ES-I3 (cell line): ENCODE measurements at regions not wholly inside any gene's neighbourhood (a gene's known extent, or its start where the extent isn't known, plus 50 kb on each side); places are given as distances from the start of the nearest gene placed in this dataset.

Experiments
- H3K36me3 ChIP-seq: 2 replicates; pipeline ENCODE4 v1.6.1; 2013; ENCODE audit warnings: mild to moderate bottlenecking, low read length, control low read depth, moderate library complexity; ENCODE audit not compliant: insufficient read depth
- H3K4me1 ChIP-seq: 2 replicates; pipeline ENCODE4 v1.6.1; 2013; ENCODE audit warnings: mild to moderate bottlenecking, control low read depth, low read length; ENCODE audit not compliant: insufficient read depth
- H3K9ac ChIP-seq: 2 replicates; pipeline ENCODE4 v1.6.1; 2013; ENCODE audit warnings: low read depth, mild to moderate bottlenecking, low read length, moderate library complexity
- H3K9me3 ChIP-seq: 2 replicates; pipeline ENCODE4 v1.6.1; 2013; ENCODE audit warnings: mild to moderate bottlenecking, low read length, moderate library complexity; ENCODE audit not compliant: control insufficient read depth, insufficient read depth

GRCh38 chr10:42938351-42938750 is 138.5 kb upstream of the RET start:
- no peaks in the 10 kb centered on the region; the same call in 1 of the 2 replicates for H3K4me1 ChIP-seq

DNA sequence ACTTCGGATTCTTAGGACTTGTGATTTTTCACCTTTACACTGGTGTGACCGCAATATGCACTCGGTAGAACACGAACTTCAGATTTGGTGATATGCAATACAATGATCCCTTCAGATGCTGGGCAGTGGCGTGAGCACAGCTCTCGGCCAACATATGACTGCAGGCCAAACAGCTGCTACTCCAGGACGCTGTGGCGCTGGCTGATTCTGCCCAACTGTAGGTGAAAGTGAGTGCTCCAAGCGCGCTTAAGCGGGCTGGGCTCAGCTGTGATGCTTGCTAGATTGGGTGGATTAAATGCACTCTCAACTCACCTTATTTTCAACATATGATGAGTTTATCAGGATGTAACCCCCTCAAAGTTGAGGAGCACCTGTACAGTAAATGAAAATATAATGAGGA is 137.6 kb upstream of the RET start:
- Histone ChIP-seq H3K36me3 (no peaks in the 10 kb centered on the region), H3K9me3 (no peaks in the 10 kb centered on the region), H3K4me1 (no peaks in the 10 kb centered on the region; the same call in 1 of the 2 replicates), H3K9ac (no peak overlapping the region)

More at GRCh38 chr10:42938351-42938750, 138.5 kb upstream of the RET start:
- no peaks in the 10 kb centered on the region for H3K36me3 ChIP-seq
- no peak overlapping the region for H3K9ac ChIP-seq
- no peaks in the 10 kb centered on the region for H3K9me3 ChIP-seq

DNA sequence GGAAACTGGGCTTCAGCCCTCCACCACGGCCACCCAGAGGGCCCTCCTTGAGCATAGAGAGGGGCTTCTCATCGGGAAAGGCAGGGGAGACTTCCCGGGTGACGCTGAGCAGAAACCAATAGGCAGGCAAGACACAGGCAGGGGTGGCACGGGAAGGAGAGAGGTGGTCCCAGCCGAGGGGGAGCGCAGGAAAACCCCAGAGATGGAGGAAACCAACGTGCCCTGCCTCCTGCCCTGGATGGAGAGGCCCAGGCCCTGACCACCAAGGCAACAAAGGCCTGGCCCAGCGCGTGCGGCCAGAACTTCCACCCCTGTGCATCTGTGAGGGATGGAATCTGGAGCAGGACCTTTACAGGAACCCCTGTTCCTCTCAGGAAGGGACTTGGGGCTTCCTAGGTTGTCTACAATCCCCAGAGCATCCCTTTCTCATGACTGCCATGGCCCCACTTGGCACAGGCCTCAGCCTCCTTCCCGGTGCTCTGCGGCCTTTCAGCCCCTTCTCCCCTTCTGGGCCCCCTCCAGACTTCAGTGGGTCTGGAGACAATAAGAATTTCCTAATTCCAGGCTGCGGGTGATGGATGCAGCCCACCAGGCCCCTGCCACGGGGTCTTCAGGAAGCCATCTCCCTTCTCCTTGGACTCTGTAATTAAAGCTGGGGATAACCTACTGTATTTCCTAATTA is 137.0 kb upstream of the RET start:
- H3K9me3 ChIP-seq = no peaks in the 10 kb centered on the region
- no peaks in the 10 kb centered on the region for H3K36me3 ChIP-seq
- no peak overlapping the region for H3K9ac ChIP-seq
- no peaks in the 10 kb centered on the region; the same call in 1 of the 2 replicates for H3K4me1 ChIP-seq

DNA sequence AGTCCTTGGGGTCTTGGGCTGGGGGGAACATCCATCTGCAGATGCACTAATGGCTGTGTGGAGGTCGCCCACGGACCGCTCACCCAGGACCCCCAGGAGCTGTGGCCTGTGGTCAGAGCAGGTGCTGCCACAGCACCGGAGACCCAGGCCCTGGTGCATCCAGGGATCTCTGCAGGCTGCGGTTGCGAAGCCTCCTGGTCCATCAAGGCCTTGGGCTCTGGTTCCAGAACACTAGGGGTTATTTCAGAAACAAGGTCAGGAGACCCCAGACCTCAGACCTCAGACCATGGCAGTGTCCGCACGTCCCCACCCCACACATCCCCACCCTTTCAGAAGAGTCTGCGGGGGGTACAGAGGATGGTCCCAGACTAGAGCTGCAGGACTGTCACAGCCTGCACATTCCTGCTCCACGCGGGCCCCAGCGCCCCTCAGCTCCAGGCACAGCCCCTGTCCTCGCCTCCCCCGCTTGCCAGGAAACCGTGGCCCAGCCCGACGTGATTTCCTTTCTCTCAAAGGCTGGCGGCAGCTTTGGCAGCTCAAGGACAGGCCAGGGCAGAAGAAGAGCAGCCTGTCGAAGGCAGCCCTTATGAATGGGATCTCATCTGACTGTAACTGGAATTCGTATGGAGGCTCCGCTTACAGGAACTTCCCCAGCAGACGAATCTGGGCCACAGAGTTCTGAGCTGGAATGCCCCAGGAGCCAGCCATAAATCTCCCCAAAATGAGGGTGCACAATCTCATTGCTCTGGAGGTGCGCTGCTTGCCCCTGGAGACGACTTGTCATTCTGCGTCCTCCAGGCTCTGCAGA is 136.2 kb upstream of the RET start:
- Histone ChIP-seq H3K9ac (no peak overlapping the region), H3K36me3 (no peaks in the 10 kb centered on the region), H3K4me1 (no peaks in the 10 kb centered on the region; the same call in 1 of the 2 replicates)

GRCh38 chr10:42941295-42941644 is 135.6 kb upstream of the RET start:
- H3K4me1 ChIP-seq = no peaks in the 10 kb centered on the region; the same call in 1 of the 2 replicates
- no peaks in the 10 kb centered on the region for H3K9me3 ChIP-seq
- no peaks in the 10 kb centered on the region for H3K36me3 ChIP-seq
- no peak overlapping the region for H3K9ac ChIP-seq

More for the DNA sequence above, 136.2 kb upstream of the RET start:
- no peaks in the 10 kb centered on the region for H3K9me3 ChIP-seq

DNA sequence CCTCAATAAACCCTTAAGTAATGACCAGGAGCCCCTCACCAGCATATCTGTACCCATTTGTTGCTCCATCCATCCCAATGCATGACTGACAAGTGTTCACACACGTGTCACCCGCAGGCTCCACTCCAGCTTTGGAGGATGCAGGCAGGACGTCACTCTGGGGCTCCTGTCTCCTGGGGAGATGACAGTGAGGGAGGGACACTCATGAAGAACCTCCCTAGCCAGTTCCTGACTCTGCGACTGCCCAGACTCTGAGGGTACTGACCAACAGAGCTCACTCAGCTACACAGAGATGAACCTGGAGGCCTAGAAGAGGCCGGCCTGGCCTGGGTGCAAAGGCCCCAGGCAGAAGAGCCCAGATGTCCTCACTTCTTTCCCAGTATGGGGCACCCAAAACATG is 135.1 kb upstream of the RET start:
- no peak overlapping the region for H3K9ac ChIP-seq
- no peaks in the 10 kb centered on the region for H3K9me3 ChIP-seq
- no peaks in the 10 kb centered on the region; the same call in 1 of the 2 replicates for H3K4me1 ChIP-seq
- no peaks in the 10 kb centered on the region for H3K36me3 ChIP-seq

- Histone ChIP-seq H3K9me3 (no peaks in the 10 kb centered on the region), H3K9ac (no peak overlapping the region), H3K4me1 (no peaks in the 10 kb centered on the region; the same call in 1 of the 2 replicates), H3K36me3 (no peaks in the 10 kb centered on the region)
These were observed 134.5 kb upstream of the RET start for GRCh38 chr10:42942279-42942950.

DNA sequence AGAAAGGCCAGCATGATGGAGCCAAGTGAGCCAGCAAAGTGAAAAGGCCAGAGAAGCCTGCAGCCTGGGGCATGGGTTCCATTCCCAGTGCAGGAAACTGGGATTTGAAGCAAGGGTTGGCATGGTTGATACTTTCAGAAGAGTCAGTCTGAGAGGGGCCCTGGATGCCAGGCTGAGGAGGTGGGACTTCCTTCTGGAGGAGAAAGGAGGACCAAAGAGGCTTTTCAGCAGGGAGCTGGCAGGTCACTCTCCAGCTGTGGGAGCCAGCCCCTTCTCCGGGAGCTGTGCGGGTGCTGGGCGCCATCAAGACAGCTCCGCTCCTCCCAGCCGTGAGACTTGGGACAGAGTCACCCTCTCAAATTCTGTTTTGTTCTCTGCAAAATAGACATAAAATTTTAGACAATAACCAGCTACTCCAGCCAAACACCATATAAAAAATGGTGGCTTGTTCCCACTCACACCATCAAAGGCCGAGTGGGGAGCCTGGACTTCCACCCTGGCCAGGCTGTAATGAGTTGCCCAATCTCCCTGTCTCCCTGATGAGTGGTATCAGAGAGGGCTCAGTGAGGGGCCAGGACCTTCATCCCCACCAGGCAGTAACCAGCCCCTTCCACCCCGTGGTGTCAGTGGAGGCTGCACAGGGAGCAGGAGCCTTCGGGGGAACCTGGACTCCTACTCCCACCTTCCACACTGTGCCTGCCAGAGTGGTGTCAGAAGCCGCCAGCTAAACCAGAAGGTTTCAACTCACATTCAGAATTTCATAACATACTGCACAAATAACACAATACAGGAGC is 133.6 kb upstream of the RET start:
- H3K36me3 ChIP-seq = no peaks in the 10 kb centered on the region
- H3K4me1 ChIP-seq = no peaks in the 10 kb centered on the region; the same call in 1 of the 2 replicates
- H3K9me3 ChIP-seq = no peaks in the 10 kb centered on the region
- no peak overlapping the region for H3K9ac ChIP-seq

DNA sequence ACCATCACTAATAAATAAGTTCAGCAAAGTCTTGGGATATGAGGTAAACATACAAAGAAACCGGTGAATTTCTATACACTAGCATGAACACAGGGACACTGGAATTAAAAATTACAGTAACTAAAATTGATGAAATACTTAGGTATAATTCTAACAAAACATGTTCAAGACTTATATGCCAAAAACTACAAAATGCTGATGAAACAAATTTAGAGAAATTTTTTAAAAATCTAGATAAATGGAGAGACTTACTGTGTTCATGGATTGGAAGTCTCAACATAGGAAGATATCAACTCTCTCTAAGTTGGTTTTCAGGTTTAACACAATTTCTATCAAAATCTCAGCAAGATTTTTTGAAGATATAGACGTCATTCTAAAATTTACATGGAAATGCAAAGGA is 128.8 kb upstream of the RET start:
- peaks cover 5% of the 10 kb centered on the region for H3K4me1 ChIP-seq

DNA sequence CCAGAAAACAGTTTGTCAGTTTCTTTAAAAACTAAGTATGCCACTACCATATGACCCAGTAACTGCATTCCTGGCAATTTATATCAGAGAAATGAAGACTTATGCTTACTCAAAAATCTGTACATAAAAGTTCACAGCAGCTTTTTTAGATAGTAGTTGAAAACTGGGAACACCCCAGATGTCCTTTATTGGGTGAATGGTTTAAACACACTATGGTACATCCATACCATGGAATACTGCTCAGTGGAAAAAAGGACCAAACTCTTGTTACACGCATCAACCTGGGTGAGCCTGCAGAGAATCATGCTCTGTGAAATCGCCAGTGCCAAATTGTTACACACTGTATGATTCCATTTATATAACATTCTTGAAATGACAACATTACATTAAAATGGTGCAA is 127.6 kb upstream of the RET start:
- no peaks in the 10 kb centered on the region for H3K36me3 ChIP-seq
- no peaks in the 10 kb centered on the region for H3K9me3 ChIP-seq
- H3K9ac ChIP-seq = no peak overlapping the region
- peaks cover 7% of the 10 kb centered on the region for H3K4me1 ChIP-seq

More for the DNA sequence above, 128.8 kb upstream of the RET start:
- Histone ChIP-seq H3K9ac (no peak overlapping the region), H3K9me3 (no peaks in the 10 kb centered on the region), H3K36me3 (no peaks in the 10 kb centered on the region)

GRCh38 chr10:42950606-42951485 is 126.0 kb upstream of the RET start:
- peaks cover 7% of the 10 kb centered on the region for H3K4me1 ChIP-seq
- no peak overlapping the region; the same call in 1 of the 2 replicates for H3K9ac ChIP-seq
- H3K36me3 ChIP-seq = no peaks in the 10 kb centered on the region
- H3K9me3 ChIP-seq = no peaks in the 10 kb centered on the region

DNA sequence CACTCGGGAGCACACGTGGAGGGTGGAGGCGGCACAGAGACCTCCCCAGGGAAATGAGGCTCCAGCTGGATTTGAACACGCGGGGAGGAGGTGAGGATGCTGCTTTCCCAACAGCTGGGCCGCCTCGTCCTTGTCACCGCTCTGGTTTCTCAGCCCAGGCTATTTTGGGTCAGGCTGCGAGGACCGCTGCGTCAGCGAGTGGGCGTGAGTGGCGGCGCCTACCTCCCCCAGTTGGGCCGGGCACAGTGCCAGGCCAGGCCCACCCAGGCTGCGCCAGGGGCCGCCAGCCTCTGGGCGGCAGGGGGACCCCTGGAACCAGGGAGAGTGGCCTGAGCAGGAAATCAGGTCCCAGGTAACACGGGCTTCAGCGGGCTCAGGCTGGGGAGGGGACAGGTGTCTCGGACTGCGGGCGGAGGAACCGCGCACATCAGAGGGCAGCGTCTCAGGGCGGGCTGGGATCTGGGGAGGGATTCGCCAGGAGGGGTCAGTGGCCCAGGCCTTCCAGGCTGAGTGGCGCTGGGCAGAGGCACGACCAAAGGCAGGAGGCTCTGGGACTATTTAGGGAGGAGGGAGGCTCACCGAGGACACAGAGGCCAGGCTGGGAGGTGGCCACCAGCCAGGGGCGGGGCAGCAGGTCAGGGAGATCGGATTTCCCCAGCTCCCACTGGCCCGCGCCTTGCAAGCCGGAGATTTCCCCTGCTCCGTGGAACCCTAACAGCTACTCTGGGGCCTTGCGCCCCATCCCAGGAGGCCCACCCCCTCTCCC is 125.2 kb upstream of the RET start:
- Histone ChIP-seq H3K9ac (peak overlapping the region; percentile 34; the same call in 1 of the 2 replicates), H3K4me1 (peaks cover 7% of the 10 kb centered on the region), H3K36me3 (no peaks in the 10 kb centered on the region), H3K9me3 (no peaks in the 10 kb centered on the region)

- H3K9ac ChIP-seq = peak overlapping the region; percentile 34; the same call in 1 of the 2 replicates
These were observed 124.5 kb upstream of the RET start for GRCh38 chr10:42952349-42952748.

More at GRCh38 chr10:42952349-42952748, 124.5 kb upstream of the RET start:
- peaks cover 7% of the 10 kb centered on the region for H3K4me1 ChIP-seq
- no peaks in the 10 kb centered on the region for H3K9me3 ChIP-seq
- H3K36me3 ChIP-seq = no peaks in the 10 kb centered on the region
